HCT116 (cell line): ENCODE measurements at regions not wholly inside any gene's neighbourhood (a gene's known extent, or its start where the extent isn't known, plus 50 kb on each side); places are given as distances from the start of the nearest gene placed in this dataset.

Source experiments
- ATAC-seq: fragments of 200-7000 bp; cut with Tn5 transposase; 2 replicates; pipeline ENCODE4 v1.9.1; 2020; ENCODE audit warnings: mild to moderate bottlenecking, moderate library complexity
- BruUV-seq: library from RNA; stranded (reverse); fragments of 400-500 nt; replicated peaks from 2 replicates; lab custom pipeline; 2021; lab: Mats Ljungman, UMichigan
- CTCF ChIA-PET: fragments of 300-600 bp; sonication (Branson Sonifier 250); formaldehyde crosslinking; loops from one replicate; lab custom pipeline; 2021; ENCODE audit warnings: antibody characterized with exemption; lab: Charles Lee
- POLR2A ChIA-PET: fragments of 300-600, 350-600 bp; sonication (Branson Sonifier 250); formaldehyde crosslinking; loops from one replicate; lab custom pipeline; 2021; ENCODE audit warnings: antibody characterized with exemption; lab: Charles Lee
- RAD21 ChIA-PET, 2 experiments: fragments of 300-600 bp; sonication (Branson Sonifier 250); formaldehyde crosslinking; loops; one replicate each; lab custom pipeline; 2023; ENCODE audit warnings: low total read pairs in 2 of 2; ENCODE audit not compliant: uncharacterized antibody in 2 of 2, unreplicated experiment in 2 of 2, low non-redundant PET in 1 of 2; lab: Charles Lee
- DNase-seq: peaks from one replicate; pipeline ENCODE4 v3.0.0-alpha.2; 2010; ENCODE audit warnings: low read depth, low spot score
- H2AFZ ChIP-seq: fragments of 200-600 bp; shearing (Covaris generic), sonication (generic); 2 replicates; pipeline ENCODE4 v1.6.1; 2017; ENCODE audit warnings: low read depth, mixed run types, mixed read lengths, antibody characterized with exemption, low read length; ENCODE audit not compliant: poor library complexity, severe bottlenecking
- H3K27ac ChIP-seq: 2 replicates; pipeline ENCODE4 v1.5.1; 2012; ENCODE audit warnings: low read depth, low read length
- H3K27me3 ChIP-seq: fragments of 200-600 bp; sonication (generic); 2 replicates; pipeline ENCODE4 v1.6.1; 2016; ENCODE audit warnings: mixed run types, low read length, mixed read lengths; ENCODE audit not compliant: insufficient read depth
- H3K36me3 ChIP-seq, 2 experiments: fragments of 200-500 bp in 1 of 2; fragments of 200-600 bp in 1 of 2; sonication (Bioruptor generic) in 1 of 2; sonication (generic) in 1 of 2; 2 replicates each; pipeline versions ENCODE4 v1.5.1 to v1.6.1; 2014 to 2016; ENCODE audit warnings: low read length in 2 of 2, inconsistent platforms in 1 of 2, mixed read lengths in 1 of 2, mixed run types in 1 of 2; ENCODE audit not compliant: insufficient read depth in 2 of 2, control insufficient read depth in 1 of 2
- H3K4me1 ChIP-seq, 2 experiments: fragments of 200-600 bp in 1 of 2; sonication (generic) in 1 of 2; 2 replicates each; pipeline versions ENCODE4 v1.5.1 to v1.6.1; 2012 to 2017; ENCODE audit warnings: low read length in 2 of 2, inconsistent platforms in 1 of 2, mild to moderate bottlenecking in 1 of 2, mixed read lengths in 1 of 2, mixed run types in 1 of 2, moderate library complexity in 1 of 2; ENCODE audit not compliant: insufficient read depth in 2 of 2, control insufficient read depth in 1 of 2
- H3K4me2 ChIP-seq: fragments of 200-600 bp; sonication (generic); 2 replicates; pipeline ENCODE4 v1.6.1; 2017; ENCODE audit warnings: mixed run types, low read length, mixed read lengths
- H3K4me3 ChIP-seq, 2 experiments: fragments of 200-600 bp in 1 of 2; sonication (generic) in 1 of 2; replicated peaks in 1 of 2; 2 replicates each; pipeline ENCODE4 v1.5.1; 2011 to 2016; ENCODE audit warnings: low read length in 2 of 2, control low read depth in 1 of 2, low read depth in 1 of 2, mild to moderate bottlenecking in 1 of 2, mixed read lengths in 1 of 2, mixed run types in 1 of 2
- H3K79me2 ChIP-seq: fragments of 200-600 bp; sonication (generic); 2 replicates; pipeline ENCODE4 v1.6.1; 2017; ENCODE audit warnings: mild to moderate bottlenecking, mixed run types, low read length, moderate library complexity, mixed read lengths; ENCODE audit not compliant: insufficient read depth
- H3K9ac ChIP-seq: fragments of 200-600 bp; sonication (generic); 2 replicates; pipeline ENCODE4 v1.6.1; 2016; ENCODE audit warnings: low read length, mixed read lengths
- H3K9me2 ChIP-seq: fragments of 200-600 bp; sonication (generic), shearing (Covaris generic); 2 replicates; pipeline ENCODE4 v1.6.1; 2017; ENCODE audit warnings: mixed run types, mild to moderate bottlenecking, moderate library complexity; ENCODE audit not compliant: insufficient read depth
- H3K9me3 ChIP-seq, 2 experiments: fragments of 200-500 bp in 1 of 2; fragments of 200-600 bp in 1 of 2; sonication (Bioruptor generic) in 1 of 2; sonication (generic) in 1 of 2; 2 replicates each; pipeline ENCODE4 v1.6.1; 2014 to 2017; ENCODE audit warnings: low read length in 2 of 2, mixed read lengths in 2 of 2, inconsistent platforms in 1 of 2, low read depth in 1 of 2, mild to moderate bottlenecking in 1 of 2, mixed run types in 1 of 2, moderate library complexity in 1 of 2; ENCODE audit not compliant: control insufficient read depth in 1 of 2, insufficient read depth in 1 of 2
- H4K20me1 ChIP-seq: fragments of 200-600 bp; sonication (generic), shearing (Covaris generic); 2 replicates; pipeline ENCODE4 v1.6.1; 2017; ENCODE audit warnings: mixed run types, mild to moderate bottlenecking, moderate library complexity; ENCODE audit not compliant: insufficient read depth
- CBX3 ChIP-seq: IDR thresholded peaks from 2 replicates; pipeline ENCODE4 v1.6.1; 2012; ENCODE audit warnings: low read depth
- EGR1 ChIP-seq: IDR thresholded peaks from 2 replicates; pipeline ENCODE4 v1.6.1; 2012; ENCODE audit warnings: low read depth
- ELF1 ChIP-seq: IDR thresholded peaks from 2 replicates; pipeline ENCODE4 v1.6.1; 2012; ENCODE audit warnings: low read depth, borderline replicate concordance
- EZH2phosphoT487 ChIP-seq: fragments of 200-600 bp; IDR thresholded peaks from 2 replicates; pipeline ENCODE4 v1.6.1; 2018; ENCODE audit warnings: antibody characterized with exemption, borderline replicate concordance
- FOSL1 ChIP-seq: IDR thresholded peaks from 2 replicates; pipeline ENCODE4 v1.6.1; 2012; ENCODE audit warnings: low read depth
- POLR2A ChIP-seq: IDR thresholded peaks from 2 replicates; pipeline ENCODE4 v1.7.0; 2011; ENCODE audit warnings: borderline replicate concordance; ENCODE audit not compliant: insufficient read depth, insufficient read length; ENCODE audit errors: extremely low read depth
- POLR2AphosphoS5 ChIP-seq: IDR thresholded peaks from 2 replicates; pipeline ENCODE4 v1.6.1; 2011; ENCODE audit warnings: mild to moderate bottlenecking, low read depth, low read length, moderate library complexity
- SP1 ChIP-seq: IDR thresholded peaks from 2 replicates; pipeline ENCODE4 v1.6.1; 2012; ENCODE audit warnings: low read depth
- TCF7L2 ChIP-seq: IDR thresholded peaks from 2 replicates; pipeline ENCODE4 v1.7.0; 2011; ENCODE audit warnings: borderline replicate concordance, inconsistent platforms; ENCODE audit not compliant: insufficient read depth, insufficient read length; ENCODE audit errors: extremely low read depth
- YY1 ChIP-seq: IDR thresholded peaks from 2 replicates; pipeline ENCODE4 v1.6.1; 2011; ENCODE audit warnings: low read length, low read depth, moderate library complexity, mild to moderate bottlenecking; ENCODE audit not compliant: insufficient replicate concordance; ENCODE audit errors: extremely low read depth
- ZFX ChIP-seq: fragments of 450-650 bp; IDR thresholded peaks from 2 replicates; pipeline ENCODE4 v1.6.1; 2017
- ZNF274 ChIP-seq: fragments of 200-500 bp; sonication (Bioruptor generic); IDR thresholded peaks from 2 replicates; pipeline ENCODE4 v1.6.1; 2014; ENCODE audit warnings: mild to moderate bottlenecking, low read depth, low read length, inconsistent platforms
- intact Hi-C: fragments of 100-400 bp; cut with micrococcal nuclease; formaldehyde crosslinking; loops from 2 replicates; pipeline ENCODE4 v1.10.0; 2022
- TF ChIP-seq, protein P1 (sequence below): IDR thresholded peaks from 2 replicates; pipeline ENCODE4 v1.6.1; 2012; ENCODE audit warnings: low read depth
- TF ChIP-seq, protein P2 (sequence below): IDR thresholded peaks from 2 replicates; pipeline ENCODE4 v1.6.1; 2012
- TF ChIP-seq, protein P3 (sequence below): IDR thresholded peaks from 2 replicates; pipeline ENCODE4 v1.6.1; 2011; ENCODE audit warnings: mild to moderate bottlenecking, low read length, moderate library complexity; ENCODE audit not compliant: insufficient replicate concordance; ENCODE audit errors: extremely low read depth

- CTCF ChIA-PET: no interaction called here
These were observed 145.2 kb downstream of the KLF13 start for GRCh38 chr15:31471731-31472430.

More at GRCh38 chr15:31471731-31472430, 145.2 kb downstream of the KLF13 start:
- no peak for DNase-seq
- H3K4me3 ChIP-seq: no peak overlapping the region
- no peaks in the 10 kb centered on the region for H3K36me3 ChIP-seq
- no peaks in the 10 kb centered on the region for H3K4me1 ChIP-seq
- no peaks in the 10 kb centered on the region for H3K9me3 ChIP-seq
- H3K79me2 ChIP-seq: no peaks in the 10 kb centered on the region
- intact Hi-C loops: no loop called here
- H3K27ac ChIP-seq: no peak overlapping the region
- TF ChIP-seq ZFX (no peak), SP1 (no peak), CBX3 (no peak), POLR2AphosphoS5 (no peak), EGR1 (no peak), POLR2A (no peak), EZH2phosphoT487 (no peak), YY1 (no peak), ELF1 (no peak), ZNF274 (no peak), TCF7L2 (no peak), FOSL1 (no peak)
- TF ChIP-seq, protein P1, sequence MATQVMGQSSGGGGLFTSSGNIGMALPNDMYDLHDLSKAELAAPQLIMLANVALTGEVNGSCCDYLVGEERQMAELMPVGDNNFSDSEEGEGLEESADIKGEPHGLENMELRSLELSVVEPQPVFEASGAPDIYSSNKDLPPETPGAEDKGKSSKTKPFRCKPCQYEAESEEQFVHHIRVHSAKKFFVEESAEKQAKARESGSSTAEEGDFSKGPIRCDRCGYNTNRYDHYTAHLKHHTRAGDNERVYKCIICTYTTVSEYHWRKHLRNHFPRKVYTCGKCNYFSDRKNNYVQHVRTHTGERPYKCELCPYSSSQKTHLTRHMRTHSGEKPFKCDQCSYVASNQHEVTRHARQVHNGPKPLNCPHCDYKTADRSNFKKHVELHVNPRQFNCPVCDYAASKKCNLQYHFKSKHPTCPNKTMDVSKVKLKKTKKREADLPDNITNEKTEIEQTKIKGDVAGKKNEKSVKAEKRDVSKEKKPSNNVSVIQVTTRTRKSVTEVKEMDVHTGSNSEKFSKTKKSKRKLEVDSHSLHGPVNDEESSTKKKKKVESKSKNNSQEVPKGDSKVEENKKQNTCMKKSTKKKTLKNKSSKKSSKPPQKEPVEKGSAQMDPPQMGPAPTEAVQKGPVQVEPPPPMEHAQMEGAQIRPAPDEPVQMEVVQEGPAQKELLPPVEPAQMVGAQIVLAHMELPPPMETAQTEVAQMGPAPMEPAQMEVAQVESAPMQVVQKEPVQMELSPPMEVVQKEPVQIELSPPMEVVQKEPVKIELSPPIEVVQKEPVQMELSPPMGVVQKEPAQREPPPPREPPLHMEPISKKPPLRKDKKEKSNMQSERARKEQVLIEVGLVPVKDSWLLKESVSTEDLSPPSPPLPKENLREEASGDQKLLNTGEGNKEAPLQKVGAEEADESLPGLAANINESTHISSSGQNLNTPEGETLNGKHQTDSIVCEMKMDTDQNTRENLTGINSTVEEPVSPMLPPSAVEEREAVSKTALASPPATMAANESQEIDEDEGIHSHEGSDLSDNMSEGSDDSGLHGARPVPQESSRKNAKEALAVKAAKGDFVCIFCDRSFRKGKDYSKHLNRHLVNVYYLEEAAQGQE: no peak
- TF ChIP-seq, protein P2, sequence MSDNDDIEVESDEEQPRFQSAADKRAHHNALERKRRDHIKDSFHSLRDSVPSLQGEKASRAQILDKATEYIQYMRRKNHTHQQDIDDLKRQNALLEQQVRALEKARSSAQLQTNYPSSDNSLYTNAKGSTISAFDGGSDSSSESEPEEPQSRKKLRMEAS: no peak
- TF ChIP-seq, protein P3, sequence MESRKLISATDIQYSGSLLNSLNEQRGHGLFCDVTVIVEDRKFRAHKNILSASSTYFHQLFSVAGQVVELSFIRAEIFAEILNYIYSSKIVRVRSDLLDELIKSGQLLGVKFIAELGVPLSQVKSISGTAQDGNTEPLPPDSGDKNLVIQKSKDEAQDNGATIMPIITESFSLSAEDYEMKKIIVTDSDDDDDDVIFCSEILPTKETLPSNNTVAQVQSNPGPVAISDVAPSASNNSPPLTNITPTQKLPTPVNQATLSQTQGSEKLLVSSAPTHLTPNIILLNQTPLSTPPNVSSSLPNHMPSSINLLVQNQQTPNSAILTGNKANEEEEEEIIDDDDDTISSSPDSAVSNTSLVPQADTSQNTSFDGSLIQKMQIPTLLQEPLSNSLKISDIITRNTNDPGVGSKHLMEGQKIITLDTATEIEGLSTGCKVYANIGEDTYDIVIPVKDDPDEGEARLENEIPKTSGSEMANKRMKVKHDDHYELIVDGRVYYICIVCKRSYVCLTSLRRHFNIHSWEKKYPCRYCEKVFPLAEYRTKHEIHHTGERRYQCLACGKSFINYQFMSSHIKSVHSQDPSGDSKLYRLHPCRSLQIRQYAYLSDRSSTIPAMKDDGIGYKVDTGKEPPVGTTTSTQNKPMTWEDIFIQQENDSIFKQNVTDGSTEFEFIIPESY: no peak
- TF ChIP-seq, all 23 proteins: peak for 0
- no peak overlapping the region for H3K4me2 ChIP-seq
- RAD21 ChIA-PET: no interaction called here
- H2AFZ ChIP-seq: no peak overlapping the region
- H3K27me3 ChIP-seq: peaks cover 13% of the 10 kb centered on the region; the same call in 1 of the 2 replicates
- no peaks in the 10 kb centered on the region for H4K20me1 ChIP-seq
- POLR2A ChIA-PET: no interaction called here
- no peak for ATAC-seq
- no peak overlapping the region for H3K9ac ChIP-seq
- BruUV-seq: no TSS peak
- H3K9me2 ChIP-seq: no peaks in the 10 kb centered on the region
